Ovary (tissue), 3 donors: ENCODE measurements at regions not wholly inside any gene's neighbourhood (a gene's known extent, or its start where the extent isn't known, plus 50 kb on each side); places are given as distances from the start of the nearest gene placed in this dataset.

Source experiments
- EP300 ChIP-seq: sonication (generic); formaldehyde crosslinking; IDR thresholded peaks from one replicate; pipeline ENCODE4 v1.6.1; 2017; ENCODE audit warnings: antibody characterized with exemption
- POLR2A ChIP-seq: fragments of 450-650 bp; IDR thresholded peaks from one replicate; pipeline ENCODE4 v1.6.1; 2017; ENCODE audit warnings: antibody characterized with exemption, mild to moderate bottlenecking, moderate library complexity
- TF ChIP-seq, protein P1 (sequence below), 3 donors: fragments of 450-650 bp in 2 of 3; fragments of 200-600 bp in 1 of 3; IDR thresholded peaks; one replicate each; pipeline versions ENCODE4 v1.5.1 to v1.8.0; 2016 to 2022; ENCODE audit warnings: antibody characterized with exemption in 3 of 3, mild to moderate bottlenecking in 1 of 3
- donor health status: DM: no; HTN: no; CAD: no.

- TF ChIP-seq, protein P1, sequence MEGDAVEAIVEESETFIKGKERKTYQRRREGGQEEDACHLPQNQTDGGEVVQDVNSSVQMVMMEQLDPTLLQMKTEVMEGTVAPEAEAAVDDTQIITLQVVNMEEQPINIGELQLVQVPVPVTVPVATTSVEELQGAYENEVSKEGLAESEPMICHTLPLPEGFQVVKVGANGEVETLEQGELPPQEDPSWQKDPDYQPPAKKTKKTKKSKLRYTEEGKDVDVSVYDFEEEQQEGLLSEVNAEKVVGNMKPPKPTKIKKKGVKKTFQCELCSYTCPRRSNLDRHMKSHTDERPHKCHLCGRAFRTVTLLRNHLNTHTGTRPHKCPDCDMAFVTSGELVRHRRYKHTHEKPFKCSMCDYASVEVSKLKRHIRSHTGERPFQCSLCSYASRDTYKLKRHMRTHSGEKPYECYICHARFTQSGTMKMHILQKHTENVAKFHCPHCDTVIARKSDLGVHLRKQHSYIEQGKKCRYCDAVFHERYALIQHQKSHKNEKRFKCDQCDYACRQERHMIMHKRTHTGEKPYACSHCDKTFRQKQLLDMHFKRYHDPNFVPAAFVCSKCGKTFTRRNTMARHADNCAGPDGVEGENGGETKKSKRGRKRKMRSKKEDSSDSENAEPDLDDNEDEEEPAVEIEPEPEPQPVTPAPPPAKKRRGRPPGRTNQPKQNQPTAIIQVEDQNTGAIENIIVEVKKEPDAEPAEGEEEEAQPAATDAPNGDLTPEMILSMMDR (IDR thresholded peaks at IDR 0.05) = no peak
- TF ChIP-seq POLR2A (no peak), EP300 (no peak)
These were observed 1104.2 kb upstream of the LRRN3 start for GRCh38 chr7:109986701-109987100.
